Calu3 (cell line): ENCODE measurements at regions not wholly inside any gene's neighbourhood (a gene's known extent, or its start where the extent isn't known, plus 50 kb on each side); places are given as distances from the start of the nearest gene placed in this dataset.

Experiments
- BruUV-seq: library from RNA; stranded (reverse); fragments of 400-500 nt; replicated peaks from 2 replicates; lab custom pipeline; 2021; lab: Mats Ljungman, UMichigan
- CTCF ChIA-PET: fragments of 300-600 bp; sonication (Branson Sonifier 250); formaldehyde crosslinking; loops from one replicate; lab custom pipeline; 2022; ENCODE audit warnings: antibody characterized with exemption; lab: Charles Lee
- DNase-seq: peaks from one replicate; pipeline ENCODE4 v3.0.0; 2022
- H3K27ac Mint-ChIP-seq: one replicate; pipeline ENCODE4 v1.8.0; 2022; ENCODE audit warnings: mixed read lengths; ENCODE audit not compliant: unreplicated experiment
- H3K27me3 Mint-ChIP-seq: one replicate; pipeline ENCODE4 v1.8.0; 2022; ENCODE audit warnings: mixed read lengths; ENCODE audit not compliant: unreplicated experiment
- H3K36me3 Mint-ChIP-seq: one replicate; pipeline ENCODE4 v1.8.0; 2022; ENCODE audit warnings: mild to moderate bottlenecking, moderate library complexity, mixed read lengths; ENCODE audit not compliant: insufficient read depth, unreplicated experiment
- H3K4me1 Mint-ChIP-seq: one replicate; pipeline ENCODE4 v1.8.0; 2022; ENCODE audit warnings: mild to moderate bottlenecking, low read depth, mixed read lengths; ENCODE audit not compliant: unreplicated experiment
- H3K4me3 Mint-ChIP-seq: one replicate; pipeline ENCODE4 v1.8.0; 2022; ENCODE audit warnings: mild to moderate bottlenecking, low read depth, moderate library complexity, mixed read lengths; ENCODE audit not compliant: unreplicated experiment
- H3K9me3 Mint-ChIP-seq: one replicate; pipeline ENCODE4 v1.8.0; 2022; ENCODE audit warnings: low read depth, mixed read lengths; ENCODE audit not compliant: unreplicated experiment
- intact Hi-C: fragments of 100-400 bp; cut with micrococcal nuclease; formaldehyde crosslinking; loops from one replicate; pipeline ENCODE4 v1.10.0; 2022; ENCODE audit not compliant: unreplicated experiment
- TF ChIP-seq, protein P1 (sequence below): fragments of 200-600 bp; IDR thresholded peaks from one replicate; pipeline ENCODE4 v1.8.0; 2022; ENCODE audit warnings: antibody characterized with exemption; ENCODE audit not compliant: unreplicated experiment

DNA sequence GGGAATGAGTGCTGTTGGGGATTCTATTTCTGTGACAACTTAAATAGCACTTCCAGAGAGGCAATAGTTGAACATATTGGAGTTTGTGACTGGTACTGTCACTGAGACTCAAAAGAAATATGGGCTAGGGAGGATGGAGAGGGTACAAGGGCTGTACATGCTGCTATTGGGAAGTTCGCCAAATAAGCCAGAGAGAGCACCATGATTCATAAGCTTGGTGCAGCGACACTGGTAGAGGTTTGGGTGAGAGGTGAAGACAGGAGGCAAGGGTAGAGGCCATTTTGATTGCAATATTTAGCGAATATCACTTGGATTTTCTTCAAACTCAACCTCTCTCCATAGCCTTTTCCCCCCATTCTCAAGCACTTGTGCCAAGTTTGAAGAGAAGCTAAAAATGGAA, 214.3 kb downstream of the OGFRL1 start:
- peaks cover 28% of the 10 kb centered on the region for H3K4me1 Mint-ChIP-seq
- TF ChIP-seq, protein P1, sequence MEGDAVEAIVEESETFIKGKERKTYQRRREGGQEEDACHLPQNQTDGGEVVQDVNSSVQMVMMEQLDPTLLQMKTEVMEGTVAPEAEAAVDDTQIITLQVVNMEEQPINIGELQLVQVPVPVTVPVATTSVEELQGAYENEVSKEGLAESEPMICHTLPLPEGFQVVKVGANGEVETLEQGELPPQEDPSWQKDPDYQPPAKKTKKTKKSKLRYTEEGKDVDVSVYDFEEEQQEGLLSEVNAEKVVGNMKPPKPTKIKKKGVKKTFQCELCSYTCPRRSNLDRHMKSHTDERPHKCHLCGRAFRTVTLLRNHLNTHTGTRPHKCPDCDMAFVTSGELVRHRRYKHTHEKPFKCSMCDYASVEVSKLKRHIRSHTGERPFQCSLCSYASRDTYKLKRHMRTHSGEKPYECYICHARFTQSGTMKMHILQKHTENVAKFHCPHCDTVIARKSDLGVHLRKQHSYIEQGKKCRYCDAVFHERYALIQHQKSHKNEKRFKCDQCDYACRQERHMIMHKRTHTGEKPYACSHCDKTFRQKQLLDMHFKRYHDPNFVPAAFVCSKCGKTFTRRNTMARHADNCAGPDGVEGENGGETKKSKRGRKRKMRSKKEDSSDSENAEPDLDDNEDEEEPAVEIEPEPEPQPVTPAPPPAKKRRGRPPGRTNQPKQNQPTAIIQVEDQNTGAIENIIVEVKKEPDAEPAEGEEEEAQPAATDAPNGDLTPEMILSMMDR = no peak
- CTCF ChIA-PET = interaction anchor here (1.2 to 2.1 kb wide), 2 partner anchors 10 to 118 kb away, joined by 3 to 6 read pairs; no protein-coding TSS in a partner anchor
- intact Hi-C loops = no loop called here
- H3K9me3 Mint-ChIP-seq = peaks cover 3% of the 10 kb centered on the region
- DNase-seq = no peak
- no peaks in the 10 kb centered on the region for H3K27me3 Mint-ChIP-seq
- no peak overlapping the region for H3K4me3 Mint-ChIP-seq
- H3K36me3 Mint-ChIP-seq = no peaks in the 10 kb centered on the region
- H3K27ac Mint-ChIP-seq = no peak overlapping the region
- no TSS peak for BruUV-seq

DNA sequence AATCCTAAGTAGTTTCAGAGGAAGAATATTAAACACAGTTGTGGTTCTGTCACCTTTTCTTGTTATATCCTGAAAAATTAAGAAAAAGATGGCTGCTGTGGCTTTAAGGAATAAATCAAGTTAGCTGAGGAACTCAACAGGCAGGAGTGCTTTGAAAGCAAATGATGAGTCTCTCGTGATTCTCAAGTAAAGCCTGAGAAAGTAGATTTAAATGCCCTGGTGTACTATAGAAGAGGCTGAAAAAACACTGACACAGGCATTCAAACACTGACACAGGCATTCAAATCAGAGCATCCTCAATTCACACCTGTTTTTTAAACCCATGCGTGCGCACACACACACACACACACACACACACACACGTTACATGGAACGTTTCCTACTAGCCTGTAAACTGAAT, 218.6 kb downstream of the OGFRL1 start:
- Mint-ChIP-seq H3K9me3 (peaks cover 3% of the 10 kb centered on the region), H3K36me3 (no peaks in the 10 kb centered on the region), H3K27me3 (no peaks in the 10 kb centered on the region), H3K4me1 (peaks cover 39% of the 10 kb centered on the region), H3K4me3 (no peak overlapping the region), H3K27ac (no peak overlapping the region)
- DNase-seq = no peak
- intact Hi-C loops = no loop called here
- TF ChIP-seq, protein P1 = no peak
- no TSS peak for BruUV-seq
- CTCF ChIA-PET = interaction anchor here (0.6 kb wide), 1 partner anchor 124 kb away, joined by 4 read pairs; no protein-coding TSS in a partner anchor

DNA sequence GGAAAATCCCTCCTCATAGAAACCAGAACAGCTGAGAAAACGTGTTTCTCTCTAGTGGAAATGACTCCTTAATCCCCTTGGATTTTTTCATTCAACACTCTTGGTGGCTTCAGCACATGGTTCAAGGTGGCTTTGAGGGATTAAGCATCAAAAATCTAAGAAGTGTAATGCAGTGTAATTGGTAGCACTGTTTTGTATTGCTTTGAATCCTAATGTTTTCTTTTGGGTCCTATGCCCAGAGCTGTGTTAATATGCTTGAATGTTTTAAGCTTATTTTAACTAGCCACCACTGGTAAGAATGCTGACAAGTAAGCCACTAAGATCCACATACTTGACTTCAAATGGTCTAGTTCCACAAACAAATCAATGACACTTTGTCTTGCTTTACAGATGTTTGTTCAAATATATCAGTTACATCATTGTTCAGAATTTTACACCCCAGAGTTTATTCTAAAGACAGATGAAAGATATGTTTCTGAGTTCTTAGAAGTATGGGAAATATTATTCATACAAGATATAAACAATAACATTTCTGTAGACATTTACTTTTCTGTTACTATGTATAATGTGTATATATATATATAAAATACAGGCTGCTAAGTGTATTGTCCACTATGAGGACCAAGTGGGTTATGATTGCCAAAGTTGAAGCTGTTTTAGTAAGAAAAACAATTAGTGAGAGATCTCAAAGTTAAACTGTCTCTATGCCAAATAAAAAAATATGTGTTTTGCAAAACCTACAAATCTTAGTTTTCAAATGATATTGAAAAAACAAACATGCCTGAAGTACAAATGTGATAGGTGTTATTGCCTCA, 220.8 kb downstream of the OGFRL1 start:
- DNase-seq = no peak
- Mint-ChIP-seq H3K4me1 (peaks cover 27% of the 10 kb centered on the region), H3K4me3 (no peak overlapping the region), H3K27ac (no peak overlapping the region), H3K36me3 (no peaks in the 10 kb centered on the region), H3K9me3 (no peaks in the 10 kb centered on the region), H3K27me3 (no peaks in the 10 kb centered on the region)
- TF ChIP-seq, protein P1 = no peak
- CTCF ChIA-PET = interaction anchor here (0.7 to 3.1 kb wide), 10 partner anchors 16 to 319 kb away, joined by 3 to 23 read pairs (median 4); no protein-coding TSS in a partner anchor
- intact Hi-C loops = loop anchor here (1.0 to 5.0 kb wide), 7 partner anchors 31 to 319 kb away; no protein-coding TSS in a partner anchor
- no TSS peak for BruUV-seq

DNA sequence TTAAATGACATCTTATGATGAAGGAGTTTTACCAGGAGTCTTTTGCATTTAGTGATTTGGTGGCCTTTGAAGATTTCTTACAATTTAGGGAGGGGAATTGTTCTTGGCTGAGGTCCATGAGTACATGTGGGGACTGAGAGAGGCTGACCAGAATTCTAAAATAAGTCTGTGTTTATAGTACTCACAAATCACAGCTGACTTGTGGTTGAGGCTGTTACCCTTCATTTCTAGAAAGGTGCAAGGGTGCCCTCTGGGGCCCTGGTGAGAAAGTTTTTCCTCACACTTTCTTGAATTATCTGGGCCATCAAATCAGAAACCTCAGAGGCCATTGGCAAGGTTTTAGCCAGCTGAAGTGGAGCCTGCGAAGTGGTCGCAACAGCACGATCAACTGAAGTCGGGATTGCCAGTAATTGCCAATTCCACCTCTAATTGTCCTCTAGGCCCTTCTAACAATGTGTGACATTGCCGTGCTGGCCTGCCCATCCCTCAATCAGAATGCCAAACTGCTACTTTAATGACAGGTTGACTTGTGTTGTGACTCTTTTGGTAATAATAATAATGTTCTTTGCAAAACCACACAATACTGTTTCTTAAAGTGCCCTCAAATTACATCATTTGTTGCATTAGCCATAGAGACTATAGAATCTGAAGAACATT, 221.6 kb downstream of the OGFRL1 start:
- DNase-seq = peak; percentile 80
- Mint-ChIP-seq H3K4me1 (peaks cover 27% of the 10 kb centered on the region), H3K9me3 (no peaks in the 10 kb centered on the region), H3K27ac (no peak overlapping the region), H3K36me3 (no peaks in the 10 kb centered on the region), H3K4me3 (no peak overlapping the region), H3K27me3 (no peaks in the 10 kb centered on the region)
- CTCF ChIA-PET = interaction anchor here (0.6 to 3.1 kb wide), 11 partner anchors 17 to 319 kb away, joined by 3 to 23 read pairs (median 4); no protein-coding TSS in a partner anchor
- TF ChIP-seq, protein P1 = peak; percentile 75
- BruUV-seq = no TSS peak
- intact Hi-C loops = loop anchor here (1.0 to 5.0 kb wide), 7 partner anchors 32 to 319 kb away; no protein-coding TSS in a partner anchor
